IMR-90 (cell line): ENCODE measurements at regions not wholly inside any gene's neighbourhood (a gene's known extent, or its start where the extent isn't known, plus 50 kb on each side); places are given as distances from the start of the nearest gene placed in this dataset.
"Not testable (repeated sequence)": the region's sequence is repeated elsewhere in the genome, so short reads cannot be mapped to it uniquely, and the experiment has no call there.

Experiments used
- BHLHE40 ChIP-seq: fragments of 150-350 bp; IDR thresholded peaks from 2 replicates; pipeline ENCODE4 v1.6.1; 2016; ENCODE audit warnings: mild to moderate bottlenecking, low read depth, low read length
- CEBPB ChIP-seq: IDR thresholded peaks from 2 replicates; pipeline ENCODE4 v1.6.1; 2012; ENCODE audit warnings: low read depth, low read length, improper control_type of control experiment
- CHD1 ChIP-seq: IDR thresholded peaks from 2 replicates; pipeline ENCODE4 v1.6.1; 2012; ENCODE audit warnings: low read depth, low read length, improper control_type of control experiment
- CTCF ChIP-seq: conservative IDR thresholded peaks from 2 replicates; pipeline ENCODE4 v1.5.1; 2012; ENCODE audit warnings: mild to moderate bottlenecking, low read depth, low read length, improper control_type of control experiment
- FOS ChIP-seq: fragments of 150-350 bp; IDR thresholded peaks from 2 replicates; pipeline ENCODE4 v1.6.1; 2016; ENCODE audit warnings: low read depth, low read length
- MXI1 ChIP-seq: IDR thresholded peaks from 2 replicates; pipeline ENCODE4 v1.6.1; 2012; ENCODE audit warnings: low read depth, mild to moderate bottlenecking, low read length, moderate library complexity, borderline replicate concordance
- POLR2A ChIP-seq: IDR thresholded peaks from 2 replicates; pipeline ENCODE4 v1.6.1; 2012; ENCODE audit warnings: mild to moderate bottlenecking, low read depth, low read length
- RCOR1 ChIP-seq: IDR thresholded peaks from 2 replicates; pipeline ENCODE4 v1.6.1; 2012; ENCODE audit warnings: mild to moderate bottlenecking, low read length, improper control_type of control experiment; ENCODE audit not compliant: insufficient replicate concordance
- RFX5 ChIP-seq: IDR thresholded peaks from 2 replicates; pipeline ENCODE4 v1.8.0; 2012; ENCODE audit warnings: low read depth, mild to moderate bottlenecking, low read length, moderate library complexity
- SMC3 ChIP-seq: fragments of 150-350 bp; IDR thresholded peaks from 2 replicates; pipeline ENCODE4 v1.6.1; 2016; ENCODE audit warnings: low read depth, mild to moderate bottlenecking, antibody characterized with exemption, low read length, moderate library complexity
- USF2 ChIP-seq: fragments of 150-350 bp; IDR thresholded peaks from 2 replicates; pipeline ENCODE4 v1.6.1; 2017; ENCODE audit warnings: mild to moderate bottlenecking, antibody characterized with exemption, low read length, low read depth

- TF ChIP-seq POLR2A, MXI1, CTCF, CEBPB, RCOR1, BHLHE40, CHD1, FOS, USF2, SMC3, RFX5: not testable (repeated sequence)
These were observed 137.5 kb downstream of the DUSP10 start for GRCh38 chr1:221604390-221604789.
